ENCODE measurements at regions not wholly inside any gene's neighbourhood (a gene's known extent, or its start where the extent isn't known, plus 50 kb on each side); places are given as distances from the start of the nearest gene placed in this dataset.
"Not testable (repeated sequence)": the region's sequence is repeated elsewhere in the genome, so short reads cannot be mapped to it uniquely, and the experiment has no call there.

- no peaks in the 10 kb centered on the region for H3K9me3 ChIP-seq (ENCODE audit: low read length)
- H3K36me3 Mint-ChIP-seq = no peaks in the 10 kb centered on the region
- CTCF ChIA-PET = no interaction called here
- H3K27me3 ChIP-seq (ENCODE audit: insufficient read depth, low read length, poor library complexity, severe bottlenecking) = no peaks in the 10 kb centered on the region
- POLR2A ChIA-PET = no interaction called here
- no peaks in the 10 kb centered on the region for H3K4me1 ChIP-seq (ENCODE audit: insufficient read depth, low read length)
- no peak overlapping the region for H3K27ac Mint-ChIP-seq
- no peak overlapping the region for H3K27ac ChIP-seq (ENCODE audit: low read depth, low read length)
- peaks cover 0 to 24% (median 5%) of the 10 kb centered on the region in 5 donors for H3K9me3 Mint-ChIP-seq
- no peaks in the 10 kb centered on the region for H3K27me3 Mint-ChIP-seq
- H3K4me3 ChIP-seq (ENCODE audit: low read length) = no peak overlapping the region
- H3K36me3 ChIP-seq (ENCODE audit: insufficient read depth, low read length) = no peaks in the 10 kb centered on the region
- no peaks in the 10 kb centered on the region for H3K4me1 Mint-ChIP-seq
- no peak overlapping the region for H3K4me3 Mint-ChIP-seq
- no peak for DNase-seq
Measured at GRCh38 chr4:159705334-159705733, 602.5 kb downstream of the RAPGEF2 start.

- H3K27me3 ChIP-seq (ENCODE audit: insufficient read depth, low read length, poor library complexity, severe bottlenecking) = no peaks in the 10 kb centered on the region
- no peaks in the 10 kb centered on the region for H3K9me3 ChIP-seq (ENCODE audit: low read length)
- Mint-ChIP-seq H3K36me3 (no peaks in the 10 kb centered on the region), H3K27me3 (no peaks in the 10 kb centered on the region), H3K4me1 (no peaks in the 10 kb centered on the region), H3K27ac (no peak overlapping the region), H3K9me3 (peaks cover 0 to 15% (median 2%) of the 10 kb centered on the region in 5 donors), H3K4me3 (no peak overlapping the region)
- no peaks in the 10 kb centered on the region for H3K36me3 ChIP-seq (ENCODE audit: insufficient read depth, low read length)
- no peak for DNase-seq
- ChIA-PET POLR2A (no interaction called here), CTCF (no interaction called here)
- H3K4me1 ChIP-seq (ENCODE audit: insufficient read depth, low read length) = no peaks in the 10 kb centered on the region
- H3K4me3 ChIP-seq (ENCODE audit: low read length) = no peak overlapping the region
- H3K27ac ChIP-seq (ENCODE audit: low read depth, low read length) = no peak overlapping the region
Measured at GRCh38 chr4:159706704-159707103, 603.8 kb downstream of the RAPGEF2 start.

DNA sequence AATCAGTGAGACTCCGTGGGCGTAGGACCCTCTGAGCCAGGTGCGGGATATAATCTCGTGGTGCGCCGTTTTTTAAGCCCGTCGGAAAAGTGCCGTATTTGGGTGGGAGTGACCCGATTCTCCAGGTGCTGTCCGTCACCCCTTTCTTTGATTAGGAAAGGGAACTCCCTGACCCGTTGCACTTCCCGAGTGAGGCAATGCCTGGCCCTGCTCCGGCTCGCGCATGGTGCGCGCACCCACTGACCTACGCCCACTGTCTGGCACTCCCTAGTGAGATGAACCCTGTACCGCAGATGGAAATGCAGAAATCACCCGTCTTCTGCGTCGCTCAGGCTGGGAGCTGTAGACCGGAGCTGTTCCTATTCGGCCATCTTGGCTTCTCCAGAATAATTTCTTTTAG is 612.3 kb downstream of the RAPGEF2 start:
- H3K9me3 Mint-ChIP-seq; H3K9me3 ChIP-seq (ENCODE audit: low read length); H3K27ac ChIP-seq (ENCODE audit: low read depth, low read length); H3K4me3 Mint-ChIP-seq; H3K27me3 Mint-ChIP-seq; H3K4me3 ChIP-seq (ENCODE audit: low read length); CTCF ChIA-PET; H3K36me3 ChIP-seq (ENCODE audit: insufficient read depth, low read length); DNase-seq; H3K4me1 ChIP-seq (ENCODE audit: insufficient read depth, low read length); H3K27ac Mint-ChIP-seq; POLR2A ChIA-PET; H3K36me3 Mint-ChIP-seq; H3K27me3 ChIP-seq (ENCODE audit: insufficient read depth, low read length, poor library complexity, severe bottlenecking); H3K4me1 Mint-ChIP-seq: not testable (repeated sequence)

DNA sequence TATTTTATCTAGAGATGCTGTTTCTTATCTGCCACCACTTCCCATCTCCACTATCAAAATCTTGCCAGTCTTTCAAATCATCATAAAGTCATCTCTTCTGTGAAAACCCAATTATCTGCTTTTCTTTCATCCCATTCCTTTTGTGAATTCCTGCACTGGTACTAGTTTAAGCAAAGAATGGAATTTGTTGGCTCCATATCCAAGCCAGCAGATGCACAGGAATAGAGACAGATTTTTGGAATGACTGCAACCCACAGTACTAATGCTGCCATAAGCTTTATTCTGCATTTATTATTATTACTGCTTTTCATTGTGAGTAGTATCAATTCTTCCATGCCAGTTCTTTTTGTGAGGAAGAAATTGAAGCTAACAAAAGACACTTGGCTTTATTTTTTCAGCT is 616.7 kb downstream of the RAPGEF2 start:
- Mint-ChIP-seq H3K36me3 (no peaks in the 10 kb centered on the region), H3K27ac (no peak overlapping the region), H3K4me1 (no peaks in the 10 kb centered on the region), H3K9me3 (peaks cover 5 to 7% (median 7%) of the 10 kb centered on the region in 5 donors), H3K27me3 (no peaks in the 10 kb centered on the region), H3K4me3 (no peak overlapping the region)
- no peak for DNase-seq
- POLR2A ChIA-PET = no interaction called here
- Histone ChIP-seq H3K4me1 (ENCODE audit: insufficient read depth, low read length) (no peaks in the 10 kb centered on the region), H3K9me3 (ENCODE audit: low read length) (no peaks in the 10 kb centered on the region), H3K36me3 (ENCODE audit: insufficient read depth, low read length) (no peaks in the 10 kb centered on the region), H3K27me3 (ENCODE audit: insufficient read depth, low read length, poor library complexity, severe bottlenecking) (no peaks in the 10 kb centered on the region), H3K27ac (ENCODE audit: low read depth, low read length) (no peak overlapping the region), H3K4me3 (ENCODE audit: low read length) (no peak overlapping the region)
- CTCF ChIA-PET = no interaction called here

- ChIA-PET CTCF (no interaction called here), POLR2A (no interaction called here)
- no peaks in the 10 kb centered on the region for H3K36me3 Mint-ChIP-seq
- H3K27me3 ChIP-seq (ENCODE audit: insufficient read depth, low read length, poor library complexity, severe bottlenecking) = no peaks in the 10 kb centered on the region
- no peak overlapping the region for H3K4me3 Mint-ChIP-seq
- peaks cover 0 to 3% (median 1%) of the 10 kb centered on the region in 5 donors for H3K9me3 Mint-ChIP-seq
- H3K27me3 Mint-ChIP-seq = no peaks in the 10 kb centered on the region
- H3K27ac ChIP-seq (ENCODE audit: low read depth, low read length) = no peak overlapping the region
- no peak for DNase-seq
- H3K4me1 ChIP-seq (ENCODE audit: insufficient read depth, low read length) = no peaks in the 10 kb centered on the region
- H3K27ac Mint-ChIP-seq = no peak overlapping the region
- H3K4me1 Mint-ChIP-seq = no peaks in the 10 kb centered on the region
- no peaks in the 10 kb centered on the region for H3K36me3 ChIP-seq (ENCODE audit: insufficient read depth, low read length)
- no peaks in the 10 kb centered on the region for H3K9me3 ChIP-seq (ENCODE audit: low read length)
- no peak overlapping the region for H3K4me3 ChIP-seq (ENCODE audit: low read length)
Measured at GRCh38 chr4:159722052-159722451, 619.2 kb downstream of the RAPGEF2 start.

DNA sequence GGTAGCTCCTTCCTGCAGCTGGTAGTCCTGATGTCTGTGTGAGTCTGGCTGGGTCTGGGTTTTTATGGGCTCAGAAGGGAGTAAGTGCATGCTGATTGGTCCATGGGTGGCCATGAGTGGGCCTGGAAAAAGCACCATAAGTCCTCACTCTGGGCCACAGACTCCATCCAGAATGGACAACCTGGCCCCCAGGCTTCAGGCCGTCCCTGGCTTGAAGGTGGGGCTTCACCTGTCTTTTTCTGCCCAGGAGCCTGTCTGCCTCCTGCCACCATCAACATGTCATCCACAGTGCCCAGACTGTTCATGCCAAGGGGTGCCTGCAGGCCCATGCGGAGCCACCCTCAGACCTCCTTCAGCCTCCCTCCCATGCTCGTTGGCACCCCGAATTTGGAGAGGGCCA is 620.0 kb downstream of the RAPGEF2 start:
- H3K4me3 ChIP-seq (ENCODE audit: low read length) = no peak overlapping the region
- CTCF ChIA-PET = no interaction called here
- peaks cover 0 to 4% (median 1%) of the 10 kb centered on the region in 5 donors for H3K9me3 Mint-ChIP-seq
- POLR2A ChIA-PET = no interaction called here
- no peaks in the 10 kb centered on the region for H3K27me3 Mint-ChIP-seq
- no peak for DNase-seq
- no peaks in the 10 kb centered on the region for H3K36me3 Mint-ChIP-seq
- no peaks in the 10 kb centered on the region for H3K9me3 ChIP-seq (ENCODE audit: low read length)
- H3K27ac ChIP-seq (ENCODE audit: low read depth, low read length) = no peak overlapping the region
- H3K4me1 ChIP-seq (ENCODE audit: insufficient read depth, low read length) = no peaks in the 10 kb centered on the region
- no peaks in the 10 kb centered on the region for H3K4me1 Mint-ChIP-seq
- H3K4me3 Mint-ChIP-seq = no peak overlapping the region
- H3K36me3 ChIP-seq (ENCODE audit: insufficient read depth, low read length) = no peaks in the 10 kb centered on the region
- H3K27ac Mint-ChIP-seq = no peak overlapping the region
- H3K27me3 ChIP-seq (ENCODE audit: insufficient read depth, low read length, poor library complexity, severe bottlenecking) = no peaks in the 10 kb centered on the region

- H3K27ac Mint-ChIP-seq = no peak overlapping the region
- no peaks in the 10 kb centered on the region for H3K9me3 ChIP-seq (ENCODE audit: low read length)
- H3K4me1 Mint-ChIP-seq = no peaks in the 10 kb centered on the region
- no peaks in the 10 kb centered on the region for H3K27me3 ChIP-seq (ENCODE audit: insufficient read depth, low read length, poor library complexity, severe bottlenecking)
- H3K4me3 Mint-ChIP-seq = no peak overlapping the region
- H3K9me3 Mint-ChIP-seq = peaks cover 0 to 4% (median 1%) of the 10 kb centered on the region in 5 donors
- ChIA-PET CTCF (no interaction called here), POLR2A (no interaction called here)
- no peaks in the 10 kb centered on the region for H3K4me1 ChIP-seq (ENCODE audit: insufficient read depth, low read length)
- H3K27me3 Mint-ChIP-seq = no peaks in the 10 kb centered on the region
- no peak overlapping the region for H3K4me3 ChIP-seq (ENCODE audit: low read length)
- no peak for DNase-seq
- H3K36me3 Mint-ChIP-seq = no peaks in the 10 kb centered on the region
- H3K36me3 ChIP-seq (ENCODE audit: insufficient read depth, low read length) = no peaks in the 10 kb centered on the region
- H3K27ac ChIP-seq (ENCODE audit: low read depth, low read length) = no peak overlapping the region
Measured at GRCh38 chr4:159723341-159724048, 620.6 kb downstream of the RAPGEF2 start.

DNA sequence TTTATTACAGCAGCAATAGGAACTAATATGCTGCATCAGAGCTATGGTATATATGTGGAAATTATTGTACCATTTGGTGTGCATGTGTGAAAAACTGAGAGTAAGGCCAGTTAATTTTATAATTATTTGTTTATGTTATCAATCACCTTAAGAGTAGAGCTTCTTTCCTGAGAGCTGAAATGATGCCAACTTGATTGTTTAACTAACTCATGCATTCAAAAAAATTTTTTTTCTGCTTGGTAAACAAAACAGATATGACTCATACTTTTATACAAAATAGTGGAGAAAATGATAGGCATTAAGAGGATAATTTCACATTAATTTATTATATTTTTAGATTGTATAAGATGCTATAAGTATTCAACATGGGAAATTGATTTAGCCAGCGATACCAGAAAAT is 622.7 kb downstream of the RAPGEF2 start:
- no peak overlapping the region for H3K27ac ChIP-seq (ENCODE audit: low read depth, low read length)
- ChIA-PET CTCF (no interaction called here), POLR2A (no interaction called here)
- no peak overlapping the region for H3K4me3 ChIP-seq (ENCODE audit: low read length)
- H3K4me1 ChIP-seq (ENCODE audit: insufficient read depth, low read length) = no peaks in the 10 kb centered on the region
- Mint-ChIP-seq H3K36me3 (no peaks in the 10 kb centered on the region), H3K27me3 (no peaks in the 10 kb centered on the region), H3K9me3 (peaks cover 0 to 4% (median 1%) of the 10 kb centered on the region in 5 donors), H3K4me3 (no peak overlapping the region), H3K27ac (no peak overlapping the region), H3K4me1 (no peaks in the 10 kb centered on the region)
- no peaks in the 10 kb centered on the region for H3K36me3 ChIP-seq (ENCODE audit: insufficient read depth, low read length)
- H3K9me3 ChIP-seq (ENCODE audit: low read length) = no peaks in the 10 kb centered on the region
- no peak for DNase-seq
- H3K27me3 ChIP-seq (ENCODE audit: insufficient read depth, low read length, poor library complexity, severe bottlenecking) = no peaks in the 10 kb centered on the region
